Activated naive CD4-positive, alpha-beta T cell treated with anti-CD3 and anti-CD28 coated beads, Interleukin-2, amount 50 U/mL, for 24 hours (primary cell): ENCODE measurements at regions not wholly inside any gene's neighbourhood (a gene's known extent, or its start where the extent isn't known, plus 50 kb on each side); places are given as distances from the start of the nearest gene placed in this dataset.
"Not testable (repeated sequence)": the region's sequence is repeated elsewhere in the genome, so short reads cannot be mapped to it uniquely, and the experiment has no call there.

Experiments used
- H3K27ac Mint-ChIP-seq: one replicate; pipeline ENCODE4 v1.8.0; 2021; ENCODE audit warnings: mild to moderate bottlenecking, mixed read lengths
- H3K27me3 Mint-ChIP-seq: one replicate; pipeline ENCODE4 v1.8.0; 2021; ENCODE audit warnings: mixed read lengths
- H3K36me3 Mint-ChIP-seq: one replicate; pipeline ENCODE4 v1.8.0; 2021; ENCODE audit warnings: mixed read lengths
- H3K4me1 Mint-ChIP-seq: one replicate; pipeline ENCODE4 v1.8.0; 2021; ENCODE audit warnings: mixed read lengths
- H3K4me3 Mint-ChIP-seq: one replicate; pipeline ENCODE4 v1.8.0; 2021; ENCODE audit warnings: mild to moderate bottlenecking, mixed read lengths
- H3K9me3 Mint-ChIP-seq: one replicate; pipeline ENCODE4 v1.8.0; 2021; ENCODE audit warnings: mixed read lengths

DNA sequence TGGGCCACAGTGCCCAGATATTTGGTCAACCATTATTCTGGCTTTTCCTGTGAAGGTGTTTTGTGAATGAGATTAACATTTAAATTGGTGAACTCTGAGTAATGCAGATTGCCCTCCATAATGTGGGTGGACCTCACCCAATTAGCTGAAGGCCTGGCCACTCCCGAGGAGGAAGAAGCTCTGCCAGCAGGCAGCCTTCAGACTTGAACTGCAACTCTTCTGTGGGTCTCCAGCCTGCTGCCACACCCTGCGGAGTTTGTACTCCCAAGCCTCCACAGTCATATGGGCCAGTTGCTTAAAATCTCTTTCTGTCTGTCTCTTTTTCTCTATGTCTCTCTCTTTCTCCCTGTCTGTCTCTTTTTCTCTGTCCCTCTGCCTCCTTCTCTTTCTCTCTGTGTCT is 262.7 kb downstream of the MYCN start:
- no peaks in the 10 kb centered on the region for H3K36me3 Mint-ChIP-seq
- H3K4me1 Mint-ChIP-seq: no peaks in the 10 kb centered on the region
- no peak overlapping the region for H3K27ac Mint-ChIP-seq
- H3K27me3 Mint-ChIP-seq: peaks cover 1% of the 10 kb centered on the region
- H3K9me3 Mint-ChIP-seq: no peaks in the 10 kb centered on the region
- no peak overlapping the region for H3K4me3 Mint-ChIP-seq

DNA sequence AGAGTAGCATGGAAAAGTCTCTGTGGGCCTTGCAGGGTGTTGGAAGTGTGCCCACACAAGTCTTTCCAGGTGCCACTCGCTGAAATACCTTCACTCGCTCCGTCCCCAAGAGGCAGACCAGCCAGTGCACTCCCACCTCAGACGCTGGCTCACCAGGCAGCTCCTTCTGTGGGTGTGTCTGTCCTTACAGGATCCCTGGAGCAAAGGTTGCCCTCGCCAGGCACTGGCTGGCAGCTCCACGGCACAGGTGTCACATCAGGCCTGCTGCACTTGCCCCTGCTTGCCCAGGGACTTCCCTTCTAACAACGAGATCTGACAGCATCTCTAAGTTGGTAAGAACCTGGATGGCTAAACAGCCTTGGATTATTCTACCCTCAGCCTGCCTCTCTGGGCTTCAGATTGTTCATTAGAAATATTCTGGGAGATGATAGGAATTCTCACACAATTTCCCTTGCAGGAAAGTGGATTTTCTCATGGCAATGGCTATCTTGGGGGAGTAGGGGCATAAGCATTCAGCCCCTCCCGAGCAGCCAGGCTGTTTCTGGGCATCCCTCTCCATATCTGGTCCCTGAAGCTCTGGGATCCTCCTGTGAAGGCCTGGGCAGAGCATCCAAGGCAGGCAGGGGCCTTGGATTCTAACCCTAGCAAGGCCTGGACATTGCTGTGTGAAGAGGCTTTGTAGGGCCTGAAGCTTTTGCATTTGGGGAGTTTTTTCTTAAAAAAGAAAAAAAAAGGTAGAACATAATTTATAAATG is 262.1 kb downstream of the MYCN start:
- no peaks in the 10 kb centered on the region for H3K27me3 Mint-ChIP-seq
- H3K27ac Mint-ChIP-seq: no peak overlapping the region
- H3K4me1 Mint-ChIP-seq: no peaks in the 10 kb centered on the region
- H3K36me3 Mint-ChIP-seq: no peaks in the 10 kb centered on the region
- H3K4me3 Mint-ChIP-seq: no peak overlapping the region
- no peaks in the 10 kb centered on the region for H3K9me3 Mint-ChIP-seq

DNA sequence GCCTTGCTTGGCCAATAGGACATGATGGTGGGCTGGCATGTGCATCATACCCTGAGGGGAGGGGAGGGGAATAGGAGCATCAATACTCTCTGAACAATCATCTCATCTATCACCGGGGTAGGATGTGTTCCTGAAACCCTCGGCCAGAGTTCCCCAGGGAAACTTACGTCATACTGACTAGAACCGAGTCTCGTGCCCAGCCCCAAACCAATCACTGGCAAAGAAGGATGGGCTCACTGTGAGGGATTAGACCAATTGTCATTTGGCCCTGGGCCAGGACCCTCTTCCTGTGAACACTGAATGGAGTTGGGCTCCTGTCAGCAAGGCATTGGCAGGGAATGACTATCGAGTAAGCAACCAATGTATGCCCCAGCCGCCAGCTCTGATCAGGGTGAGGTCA is 261.5 kb downstream of the MYCN start:
- no peaks in the 10 kb centered on the region for H3K9me3 Mint-ChIP-seq
- H3K4me1 Mint-ChIP-seq: no peaks in the 10 kb centered on the region
- no peaks in the 10 kb centered on the region for H3K36me3 Mint-ChIP-seq
- no peaks in the 10 kb centered on the region for H3K27me3 Mint-ChIP-seq
- H3K4me3 Mint-ChIP-seq: no peak overlapping the region
- H3K27ac Mint-ChIP-seq: no peak overlapping the region

DNA sequence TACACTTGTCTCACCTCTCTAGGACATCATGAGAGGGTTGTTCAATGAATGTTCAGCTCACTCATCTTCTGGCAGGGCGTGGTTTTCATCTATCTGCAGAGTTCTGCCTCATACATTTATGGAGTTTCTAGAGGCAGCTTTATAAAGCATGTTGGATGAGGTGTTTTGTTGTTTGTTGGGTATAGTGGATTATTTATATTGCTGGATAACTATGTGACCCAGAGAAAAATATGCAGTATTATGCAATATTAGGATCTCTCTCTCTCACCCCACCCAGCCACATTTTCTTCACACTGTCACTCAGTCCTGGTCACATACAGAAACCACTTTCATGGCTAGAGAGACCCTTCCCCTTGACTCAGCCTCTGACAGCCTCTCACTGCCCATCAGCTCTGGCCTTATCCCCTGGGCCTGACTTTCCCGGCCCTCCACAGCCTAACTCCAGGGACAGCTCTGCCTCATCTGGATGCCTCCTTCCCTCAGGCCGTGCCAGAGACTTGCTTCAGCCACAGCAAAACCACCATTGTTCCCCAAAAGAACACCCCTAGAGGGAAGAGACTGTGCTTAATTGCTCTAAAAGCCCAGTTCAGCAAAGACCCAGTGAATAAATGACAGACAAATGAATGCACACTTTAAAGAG is 260.3 kb downstream of the MYCN start:
- Mint-ChIP-seq H3K4me3 (no peak overlapping the region), H3K36me3 (no peaks in the 10 kb centered on the region), H3K27ac (no peak overlapping the region), H3K27me3 (no peaks in the 10 kb centered on the region), H3K9me3 (no peaks in the 10 kb centered on the region), H3K4me1 (no peaks in the 10 kb centered on the region)

DNA sequence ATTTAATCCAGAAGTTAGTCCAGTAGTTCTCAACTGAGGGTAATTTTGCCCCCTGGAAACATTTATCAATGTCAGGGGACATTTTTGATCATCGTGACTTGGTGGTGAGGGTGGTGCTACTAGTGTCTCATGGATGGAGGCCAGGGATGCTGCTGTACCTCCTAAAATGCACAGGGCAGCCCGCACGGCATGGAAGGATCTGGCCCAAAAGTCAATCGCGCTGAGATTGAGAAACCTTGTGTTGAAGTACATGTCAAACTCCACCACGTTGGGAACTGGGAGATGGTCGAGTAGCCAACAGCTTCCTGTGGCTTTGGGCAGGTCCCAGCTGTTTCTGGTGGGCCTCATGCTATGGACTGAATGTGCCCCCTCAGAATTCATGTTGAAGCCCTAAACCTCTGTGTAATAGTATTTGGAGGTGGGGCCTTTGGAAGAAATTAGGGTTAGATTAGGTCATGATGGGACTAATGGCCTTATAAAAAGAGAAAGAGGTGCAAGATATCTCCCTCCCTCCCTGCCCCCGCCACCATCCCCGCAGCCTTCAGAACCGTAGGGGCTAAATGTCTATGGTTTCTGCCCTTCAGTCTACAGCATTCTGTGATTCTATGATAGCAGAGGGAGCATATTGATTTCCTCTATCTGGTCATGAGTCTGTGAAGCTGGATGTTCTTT is 259.7 kb downstream of the MYCN start:
- Mint-ChIP-seq H3K27ac (no peak overlapping the region), H3K27me3 (no peaks in the 10 kb centered on the region), H3K4me1 (no peaks in the 10 kb centered on the region), H3K36me3 (no peaks in the 10 kb centered on the region), H3K4me3 (no peak overlapping the region), H3K9me3 (no peaks in the 10 kb centered on the region)

DNA sequence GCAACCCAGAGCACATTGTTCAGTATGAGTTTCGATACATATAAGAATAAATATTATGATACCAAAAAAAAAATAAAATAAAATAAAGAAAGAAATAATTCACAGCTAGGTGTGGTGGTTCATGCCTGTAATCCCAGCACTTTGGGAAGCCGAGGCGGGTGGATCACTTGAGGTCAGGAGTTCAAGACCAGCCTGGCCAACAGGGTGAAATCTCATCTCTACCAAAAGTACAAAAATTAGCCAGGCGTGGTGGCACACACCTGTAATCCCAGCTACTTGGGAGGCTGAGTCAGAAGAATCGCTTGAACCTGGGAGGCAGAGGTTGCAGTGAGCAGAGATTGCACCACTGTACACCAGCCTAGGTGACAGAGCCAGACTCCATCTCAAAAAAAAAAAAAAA is 258.9 kb downstream of the MYCN start:
- H3K9me3 Mint-ChIP-seq, H3K4me1 Mint-ChIP-seq, H3K36me3 Mint-ChIP-seq: not testable (repeated sequence)

DNA sequence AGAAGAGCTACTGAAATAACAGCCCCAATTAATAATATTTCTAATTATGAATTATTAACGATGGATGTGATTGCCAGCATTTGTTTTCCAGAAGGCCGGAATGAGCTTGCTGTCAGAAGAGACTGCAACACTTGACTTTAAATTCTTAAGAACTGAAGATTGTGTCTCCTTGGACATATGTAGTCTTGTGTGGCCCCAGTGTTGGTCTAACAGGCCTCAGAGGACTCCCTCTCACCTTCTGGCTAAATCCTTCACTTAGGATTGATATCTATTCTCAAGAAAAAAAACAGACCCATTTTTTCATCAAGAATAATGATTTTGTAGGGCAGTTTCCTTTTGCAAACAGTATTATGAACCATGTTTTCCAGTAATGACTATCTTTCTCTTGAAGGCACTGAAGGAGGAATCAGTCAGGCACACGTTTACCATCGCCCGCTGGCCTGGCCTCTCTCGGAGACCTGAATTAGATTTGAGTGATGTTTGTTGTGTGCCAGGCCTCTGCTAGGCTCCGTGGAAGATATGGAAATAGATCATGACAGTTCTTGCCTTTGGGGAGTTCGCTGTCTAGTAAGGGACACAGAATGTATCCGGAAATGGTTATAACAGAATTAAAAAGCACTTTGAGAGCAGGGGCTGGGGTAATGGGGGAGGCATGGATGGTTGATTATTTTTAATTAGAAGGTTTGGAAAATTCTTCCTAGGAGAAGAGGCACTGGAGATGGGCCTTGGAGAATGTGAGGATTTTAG is 258.0 kb downstream of the MYCN start:
- no peak overlapping the region for H3K4me3 Mint-ChIP-seq
- no peaks in the 10 kb centered on the region for H3K9me3 Mint-ChIP-seq
- H3K4me1 Mint-ChIP-seq: no peaks in the 10 kb centered on the region
- no peaks in the 10 kb centered on the region for H3K36me3 Mint-ChIP-seq
- no peak overlapping the region for H3K27ac Mint-ChIP-seq
- H3K27me3 Mint-ChIP-seq: no peaks in the 10 kb centered on the region

More for the DNA sequence above, 258.9 kb downstream of the MYCN start:
- H3K4me3 Mint-ChIP-seq, H3K27me3 Mint-ChIP-seq, H3K27ac Mint-ChIP-seq: not testable (repeated sequence)

DNA sequence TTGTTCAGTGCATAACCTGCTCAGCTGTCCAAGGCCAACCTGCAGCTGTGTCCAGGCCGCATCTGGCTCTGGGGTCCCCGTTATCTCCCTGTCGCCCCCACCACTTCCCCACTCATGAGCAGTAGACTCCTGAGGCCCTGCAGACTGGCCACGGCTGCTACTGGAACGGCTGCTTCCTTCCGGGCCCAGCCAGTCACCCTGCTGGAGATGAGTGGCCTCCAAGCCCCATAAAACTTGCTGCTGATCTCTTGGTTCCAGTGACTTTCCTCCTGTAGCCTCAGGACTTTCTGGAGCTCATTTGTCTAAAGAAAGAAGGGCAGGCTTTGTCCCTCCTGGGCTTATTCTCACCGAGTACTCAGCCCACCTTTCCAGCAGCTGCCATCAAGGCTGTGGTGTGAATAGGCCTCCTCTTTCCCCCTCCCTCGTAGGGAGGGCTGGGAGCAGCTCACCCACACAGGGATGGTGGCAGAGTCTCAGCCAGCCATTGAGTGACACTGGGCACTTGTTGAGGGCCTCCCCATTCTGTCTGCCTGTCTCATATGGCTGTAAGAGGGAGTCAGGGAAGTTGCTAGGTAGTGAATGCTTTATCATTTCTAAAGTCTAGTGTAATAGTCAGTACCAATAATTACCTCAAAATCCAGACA is 257.3 kb downstream of the MYCN start:
- Mint-ChIP-seq H3K4me3 (no peak overlapping the region), H3K4me1 (no peaks in the 10 kb centered on the region), H3K27ac (no peak overlapping the region), H3K9me3 (no peaks in the 10 kb centered on the region), H3K27me3 (no peaks in the 10 kb centered on the region), H3K36me3 (no peaks in the 10 kb centered on the region)

DNA sequence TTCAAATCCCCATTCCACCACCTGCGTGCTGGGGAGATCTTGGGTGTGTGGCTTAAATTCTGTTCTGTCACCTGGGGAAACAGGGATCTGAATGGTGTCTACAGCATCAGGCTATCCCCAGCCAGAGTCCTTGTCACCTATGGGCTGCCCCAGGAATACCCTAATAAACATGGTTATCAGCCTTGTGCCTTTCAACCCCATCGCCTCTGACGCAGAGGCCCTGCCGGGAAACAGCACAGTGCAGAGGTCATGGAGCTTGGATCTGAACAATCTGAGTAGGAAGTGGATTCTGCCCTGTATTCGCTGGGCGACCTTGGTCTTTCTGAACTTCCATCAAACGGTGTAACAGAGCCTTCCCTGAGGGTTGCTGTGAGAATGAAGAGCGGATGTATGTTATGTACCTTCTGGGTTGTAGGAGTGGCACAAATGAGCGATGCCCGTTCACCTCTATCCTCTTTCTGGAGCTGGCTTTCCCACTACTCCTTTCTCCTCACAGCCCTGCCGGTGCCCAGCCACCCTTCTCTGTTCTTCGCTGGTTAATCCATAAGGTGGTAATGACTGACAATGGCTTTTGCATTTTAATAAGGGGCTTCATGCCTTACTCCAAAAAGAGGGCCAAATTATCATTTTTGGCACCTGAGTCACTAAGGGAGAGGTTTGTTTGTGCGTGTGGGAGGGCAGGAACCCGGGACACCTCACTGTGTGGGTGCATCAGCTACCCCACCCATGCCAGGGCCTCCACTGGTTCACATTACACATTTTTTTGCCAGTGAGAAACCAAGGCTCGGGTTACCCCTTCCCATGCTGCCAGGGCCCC is 256.5 kb downstream of the MYCN start:
- no peak overlapping the region for H3K27ac Mint-ChIP-seq
- no peak overlapping the region for H3K4me3 Mint-ChIP-seq
- H3K36me3 Mint-ChIP-seq: no peaks in the 10 kb centered on the region
- H3K4me1 Mint-ChIP-seq: no peaks in the 10 kb centered on the region
- H3K27me3 Mint-ChIP-seq: no peaks in the 10 kb centered on the region
- H3K9me3 Mint-ChIP-seq: no peaks in the 10 kb centered on the region

DNA sequence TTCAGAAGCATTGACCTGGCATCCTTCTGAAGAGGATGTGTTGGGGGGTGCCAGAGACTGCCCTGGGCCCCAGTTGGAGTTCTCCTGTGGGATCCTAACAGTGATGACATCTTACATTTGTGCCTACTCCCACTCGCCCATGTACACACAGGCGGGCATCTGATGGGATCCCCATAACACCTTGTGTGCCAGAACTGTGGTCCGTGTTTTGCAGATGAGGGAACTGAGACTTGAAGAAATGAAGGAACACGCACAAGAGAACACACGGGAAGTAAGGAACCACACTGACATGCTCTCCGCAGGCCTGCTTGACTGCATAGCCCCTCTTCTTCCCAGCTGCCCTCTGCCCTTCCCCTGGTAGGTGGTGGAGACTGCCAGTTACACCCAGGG is 255.3 kb downstream of the MYCN start:
- H3K9me3 Mint-ChIP-seq: no peaks in the 10 kb centered on the region
- H3K4me3 Mint-ChIP-seq: no peak overlapping the region
- no peaks in the 10 kb centered on the region for H3K36me3 Mint-ChIP-seq
- no peak overlapping the region for H3K27ac Mint-ChIP-seq
- no peaks in the 10 kb centered on the region for H3K27me3 Mint-ChIP-seq
- H3K4me1 Mint-ChIP-seq: no peaks in the 10 kb centered on the region

DNA sequence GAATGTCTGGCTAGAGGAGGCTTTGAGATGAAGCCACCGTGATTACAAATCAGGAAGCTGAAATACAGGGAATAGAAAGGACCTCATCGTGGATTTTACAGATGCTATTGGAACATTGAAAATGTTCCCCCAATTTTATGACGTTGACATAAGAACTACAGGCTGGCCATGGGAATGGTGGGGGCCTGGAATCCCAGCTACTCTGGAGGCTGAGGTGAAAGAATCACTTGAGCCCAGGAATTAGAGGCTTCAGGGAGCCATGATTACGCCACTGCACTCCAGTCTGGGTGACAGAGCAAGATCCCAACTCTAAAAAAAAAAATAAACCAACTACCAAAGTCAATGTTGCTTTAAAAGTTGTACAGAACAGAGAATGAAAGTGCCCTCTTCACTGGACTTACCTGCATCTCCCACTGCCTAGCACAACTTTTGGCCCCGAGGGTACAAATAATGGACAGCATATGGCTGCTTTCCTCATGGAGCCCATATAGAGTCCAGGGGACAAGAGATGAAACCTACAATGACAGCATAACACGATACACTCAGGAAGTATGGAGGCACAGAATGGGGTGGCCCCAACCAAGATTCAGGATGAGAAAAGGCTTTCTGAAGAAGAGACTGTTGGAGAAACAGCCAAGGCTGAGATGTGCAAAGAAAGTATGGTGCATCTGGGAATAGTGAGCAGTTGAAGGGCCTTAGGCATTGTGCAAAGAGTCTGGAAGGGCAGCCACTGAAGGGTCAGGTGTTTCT is 254.8 kb downstream of the MYCN start:
- no peaks in the 10 kb centered on the region for H3K9me3 Mint-ChIP-seq

DNA sequence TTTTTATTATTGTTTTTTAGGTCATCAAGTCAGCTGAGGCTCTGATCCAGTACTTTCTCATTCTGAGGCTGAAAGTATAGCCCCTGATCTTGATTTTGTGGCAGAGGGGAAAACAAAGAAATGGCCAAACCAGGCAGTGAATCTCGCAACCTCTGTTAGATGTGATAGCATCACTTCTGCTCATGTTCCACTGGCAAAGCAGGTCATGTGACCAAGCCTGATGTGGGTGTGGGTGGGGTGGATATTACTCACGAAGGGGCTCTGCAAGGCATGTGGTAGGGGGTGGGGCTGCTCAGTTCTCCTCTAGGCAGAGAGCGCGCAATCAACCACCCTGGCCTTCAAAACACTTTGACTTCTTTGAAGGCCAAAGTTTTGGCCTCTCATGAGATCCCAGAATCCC is 254.2 kb downstream of the MYCN start:
- Mint-ChIP-seq H3K27me3 (no peaks in the 10 kb centered on the region), H3K4me1 (no peaks in the 10 kb centered on the region), H3K27ac (no peak overlapping the region), H3K9me3 (no peaks in the 10 kb centered on the region), H3K36me3 (no peaks in the 10 kb centered on the region), H3K4me3 (no peak overlapping the region)

More for the DNA sequence above, 254.8 kb downstream of the MYCN start:
- H3K27me3 Mint-ChIP-seq: no peaks in the 10 kb centered on the region
- H3K27ac Mint-ChIP-seq: no peak overlapping the region
- H3K4me1 Mint-ChIP-seq: no peaks in the 10 kb centered on the region
- H3K36me3 Mint-ChIP-seq: no peaks in the 10 kb centered on the region
- no peak overlapping the region for H3K4me3 Mint-ChIP-seq

DNA sequence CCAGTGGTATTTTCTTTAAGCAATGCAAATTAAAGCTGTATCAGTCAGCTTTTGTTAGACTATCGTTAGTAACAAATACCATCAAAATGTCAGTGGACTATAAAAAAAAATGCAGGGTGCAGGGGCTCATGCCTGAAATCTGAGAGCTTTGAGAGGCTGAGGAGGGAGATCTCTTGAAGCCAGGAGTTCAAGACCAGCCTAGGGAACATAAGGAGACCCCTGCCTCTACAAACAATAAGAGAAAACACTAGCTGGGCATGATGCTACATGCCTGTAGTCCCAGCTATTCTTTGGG is 253.7 kb downstream of the MYCN start:
- no peaks in the 10 kb centered on the region for H3K9me3 Mint-ChIP-seq
- H3K36me3 Mint-ChIP-seq: no peaks in the 10 kb centered on the region

DNA sequence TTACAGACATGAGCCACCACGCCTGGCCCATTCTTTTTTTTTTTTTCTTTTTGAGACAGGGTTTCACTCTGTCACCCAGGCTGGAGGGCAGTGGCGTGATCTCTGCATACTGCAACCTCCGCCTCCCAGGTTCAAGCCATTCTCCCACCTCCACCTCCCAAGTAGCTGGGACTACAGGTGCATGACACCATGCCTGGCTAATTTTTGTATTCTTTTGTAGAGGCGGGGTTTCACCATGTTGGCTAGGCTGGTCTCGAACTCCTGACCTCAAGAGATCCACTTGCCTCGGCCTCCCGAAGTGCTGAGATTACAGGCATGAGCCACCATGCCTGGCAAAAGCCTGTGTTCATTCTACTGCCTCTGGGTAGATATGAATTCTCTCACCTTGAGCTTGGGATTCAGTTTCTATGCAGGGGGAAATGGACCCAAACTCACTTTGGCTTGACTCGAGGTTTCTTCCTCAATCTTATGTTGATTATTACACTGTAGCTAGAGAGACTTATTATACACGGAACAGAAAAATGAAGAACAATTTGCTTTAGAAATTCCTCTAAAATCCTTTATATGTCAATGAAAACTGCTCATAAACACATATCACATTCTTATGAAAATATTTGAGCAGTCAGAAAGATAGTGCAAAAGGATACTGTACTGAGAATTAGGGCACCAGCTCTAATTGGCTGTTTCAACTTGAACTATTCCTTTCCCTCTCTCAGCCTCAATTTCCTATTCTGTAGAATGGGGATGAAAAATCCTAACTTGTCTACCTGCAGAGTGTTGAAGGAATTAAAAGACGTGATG is 252.3 kb downstream of the MYCN start:
- Mint-ChIP-seq H3K4me1 (no peaks in the 10 kb centered on the region), H3K36me3 (no peaks in the 10 kb centered on the region), H3K27me3 (no peaks in the 10 kb centered on the region), H3K9me3 (no peaks in the 10 kb centered on the region), H3K27ac (no peak overlapping the region), H3K4me3 (no peak overlapping the region)

More for the DNA sequence above, 253.7 kb downstream of the MYCN start:
- no peaks in the 10 kb centered on the region for H3K27me3 Mint-ChIP-seq
- H3K4me1 Mint-ChIP-seq: no peaks in the 10 kb centered on the region
- H3K4me3 Mint-ChIP-seq: no peak overlapping the region
- no peak overlapping the region for H3K27ac Mint-ChIP-seq
